HG03108 (cell line): ENCODE measurements at regions not wholly inside any gene's neighbourhood (a gene's known extent, or its start where the extent isn't known, plus 50 kb on each side); places are given as distances from the start of the nearest gene placed in this dataset.

Experiments used
- ATAC-seq: cut with Tn5 transposase; IDR thresholded peaks from one replicate; pipeline ENCODE4 v1.9.1; 2021; ENCODE audit warnings: moderate library complexity; ENCODE audit not compliant: unreplicated experiment

GRCh38 chr10:124346831-124347230 lies 71.9 kb downstream of the OAT start:
- ATAC-seq: no peak

GRCh38 chr10:124345521-124345920 lies 73.2 kb downstream of the OAT start:
- no peak for ATAC-seq

- no peak for ATAC-seq
These were observed 73.8 kb downstream of the OAT start for GRCh38 chr10:124344931-124345330.

GRCh38 chr10:124344266-124344590 lies 74.5 kb downstream of the OAT start:
- ATAC-seq: no peak

GRCh38 chr10:124343351-124344265 lies 75.1 kb downstream of the OAT start:
- ATAC-seq: no peak

- no peak for ATAC-seq
These were observed 75.9 kb downstream of the OAT start for GRCh38 chr10:124342821-124343170.

- no peak for ATAC-seq
These were observed 76.4 kb downstream of the OAT start for GRCh38 chr10:124342136-124342820.

GRCh38 chr10:124341768-124342135 lies 77.0 kb downstream of the OAT start:
- ATAC-seq: no peak

GRCh38 chr10:124340033-124340760 lies 78.5 kb downstream of the OAT start:
- no peak for ATAC-seq

- ATAC-seq: no peak
These were observed 79.3 kb downstream of the OAT start for GRCh38 chr10:124339119-124340032.

GRCh38 chr10:124338276-124338925 lies 80.3 kb downstream of the OAT start:
- no peak for ATAC-seq

GRCh38 chr10:124336186-124336585 lies 82.5 kb downstream of the OAT start:
- no peak for ATAC-seq

GRCh38 chr10:124333931-124334330 lies 84.8 kb downstream of the OAT start:
- ATAC-seq: no peak

- ATAC-seq: no peak
These were observed 86.3 kb downstream of the OAT start for GRCh38 chr10:124332426-124332825.

GRCh38 chr10:124329941-124330340 lies 88.8 kb downstream of the OAT start:
- ATAC-seq: no peak

GRCh38 chr10:124329362-124329761 lies 89.4 kb downstream of the OAT start:
- no peak for ATAC-seq

- no peak for ATAC-seq
These were observed 90.1 kb downstream of the OAT start for GRCh38 chr10:124328477-124329220.

GRCh38 chr10:124325998-124326636 lies 92.6 kb downstream of the OAT start:
- no peak for ATAC-seq

GRCh38 chr10:124325633-124325914 lies 93.1 kb downstream of the OAT start:
- no peak for ATAC-seq
